H1 (cell line): ENCODE measurements at regions not wholly inside any gene's neighbourhood (a gene's known extent, or its start where the extent isn't known, plus 50 kb on each side); places are given as distances from the start of the nearest gene placed in this dataset.

Experiments
- CTCF ChIA-PET: fragments of 300-600 bp; sonication (Branson Sonifier 250); formaldehyde crosslinking; loops from one replicate; lab custom pipeline; 2021; ENCODE audit not compliant: partially characterized antibody; lab: Charles Lee
- POLR2A ChIA-PET: fragments of 300-600 bp; sonication (Branson Sonifier 250); formaldehyde crosslinking; loops from one replicate; lab custom pipeline; 2021; ENCODE audit warnings: inconsistent platforms; ENCODE audit not compliant: partially characterized antibody; lab: Charles Lee
- DNase-seq, 2 experiments: peaks; one replicate each; pipeline versions ENCODE4 v3.0.0 to v3.0.0-alpha.2; 2010 to 2022; ENCODE audit warnings: low spot score in 2 of 2, low read depth in 1 of 2, mixed read lengths in 1 of 2
- FAIRE-seq: peaks from 2 replicates; lab custom pipeline; 2011; peaks lifted over from hg19 to GRCh38; lab: Jason Lieb, UNC
- H2AFZ ChIP-seq: 2 replicates; pipeline ENCODE4 v1.8.1; 2012; ENCODE audit warnings: low read length, inconsistent platforms
- H2AK5ac ChIP-seq: 2 replicates; pipeline ENCODE4 v1.6.1; 2013; ENCODE audit warnings: low read depth, low read length
- H2BK120ac ChIP-seq: replicated peaks from 2 replicates; pipeline ENCODE3; 2013; ENCODE audit warnings: low read depth, low read length, inconsistent platforms
- H2BK12ac ChIP-seq: 2 replicates; pipeline ENCODE4 v1.6.1; 2013; ENCODE audit warnings: low read depth, low read length
- H2BK15ac ChIP-seq: 2 replicates; pipeline ENCODE4 v1.6.1; 2013; ENCODE audit warnings: low read length
- H2BK20ac ChIP-seq: 2 replicates; pipeline ENCODE4 v1.6.1; 2013; ENCODE audit warnings: low read length
- H2BK5ac ChIP-seq: 2 replicates; pipeline ENCODE4 v1.6.1; 2013; ENCODE audit warnings: low read depth, low read length
- H3K14ac ChIP-seq: 2 replicates; pipeline ENCODE4 v1.6.1; 2013; ENCODE audit warnings: inconsistent platforms; ENCODE audit not compliant: insufficient read length
- H3K18ac ChIP-seq: 2 replicates; pipeline ENCODE4 v1.6.1; 2013; ENCODE audit warnings: low read length; ENCODE audit errors: extremely low read depth
- H3K23ac ChIP-seq: 2 replicates; pipeline ENCODE4 v1.6.1; 2013; ENCODE audit warnings: inconsistent platforms; ENCODE audit not compliant: insufficient read length
- H3K23me2 ChIP-seq: 2 replicates; pipeline ENCODE4 v1.6.1; 2013; ENCODE audit warnings: low read depth, low read length
- H3K27ac ChIP-seq: 2 replicates; pipeline ENCODE4 v1.6.1; 2011; ENCODE audit warnings: low read depth, low read length, inconsistent platforms
- H3K27me3 ChIP-seq, 4 experiments: replicated peaks in 1 of 4; 1 replicate in 1 of 4; 2 replicates in 3 of 4; pipeline versions ENCODE4 v1.6.1 to v1.8.1; 2011 to 2013; ENCODE audit warnings: low read length in 3 of 4, mild to moderate bottlenecking in 3 of 4, inconsistent platforms in 2 of 4, mixed read lengths in 2 of 4, moderate library complexity in 1 of 4; ENCODE audit not compliant: control insufficient read depth in 3 of 4, insufficient read depth in 3 of 4; ENCODE audit errors: extremely low read depth in 1 of 4
- H3K36me3 ChIP-seq, 4 experiments: 2 replicates each; pipeline versions ENCODE4 v1.6.1 to v1.8.1; 2011 to 2013; ENCODE audit warnings: mild to moderate bottlenecking in 4 of 4, low read length in 3 of 4, moderate library complexity in 2 of 4, control low read depth in 1 of 4, inconsistent platforms in 1 of 4; ENCODE audit not compliant: insufficient read depth in 4 of 4, control insufficient read depth in 2 of 4
- H3K4ac ChIP-seq: replicated peaks from 2 replicates; pipeline ENCODE3; 2013; ENCODE audit warnings: low read length, low read depth, mixed read lengths, inconsistent platforms; ENCODE audit not compliant: insufficient read length
- H3K4me1 ChIP-seq, 4 experiments: replicated peaks in 1 of 4; 1 replicate in 1 of 4; 2 replicates in 3 of 4; pipeline versions ENCODE4 v1.6.1 to v1.8.1; 2011 to 2013; ENCODE audit warnings: low read length in 3 of 4, inconsistent platforms in 2 of 4, mixed read lengths in 1 of 4; ENCODE audit not compliant: insufficient read depth in 4 of 4, control insufficient read depth in 3 of 4
- H3K4me2 ChIP-seq, 2 experiments: 2 replicates each; pipeline versions ENCODE4 v1.6.1 to v1.8.1; 2011 to 2013; ENCODE audit warnings: low read depth in 2 of 2, low read length in 2 of 2, control low read depth in 1 of 2, inconsistent platforms in 1 of 2, mild to moderate bottlenecking in 1 of 2; ENCODE audit not compliant: insufficient read depth in 1 of 2
- H3K4me3 ChIP-seq, 4 experiments: fragments of 200-600, 300-600 bp in 1 of 4; sonication (generic), shearing (Covaris generic), sonication (Bioruptor Twin) in 1 of 4; 2 replicates each; pipeline versions ENCODE4 v1.5.1 to v1.8.1; 2011 to 2016; ENCODE audit warnings: low read length in 4 of 4, low read depth in 3 of 4, control low read depth in 2 of 4, inconsistent platforms in 2 of 4, mild to moderate bottlenecking in 2 of 4, mixed read lengths in 1 of 4, moderate library complexity in 1 of 4; ENCODE audit not compliant: insufficient read depth in 2 of 4; ENCODE audit errors: extremely low read depth in 1 of 4
- H3K56ac ChIP-seq: replicated peaks from 2 replicates; pipeline ENCODE3; 2013; ENCODE audit warnings: low read depth, mild to moderate bottlenecking, mixed read lengths, low read length, inconsistent platforms; ENCODE audit not compliant: insufficient read length
- H3K79me1 ChIP-seq: 2 replicates; pipeline ENCODE4 v1.6.1; 2013; ENCODE audit warnings: low read depth, low read length, control low read depth
- H3K79me2 ChIP-seq, 2 experiments: 2 replicates each; pipeline versions ENCODE4 v1.6.1 to v1.8.1; 2012 to 2013; ENCODE audit warnings: low read length in 2 of 2, mild to moderate bottlenecking in 2 of 2, inconsistent platforms in 1 of 2; ENCODE audit not compliant: insufficient read depth in 2 of 2, control insufficient read depth in 1 of 2
- H3K9ac ChIP-seq, 4 experiments: replicated peaks in 1 of 4; 1 replicate in 1 of 4; 2 replicates in 3 of 4; pipeline versions ENCODE4 v1.6.1 to v1.8.1; 2011 to 2013; ENCODE audit warnings: low read depth in 3 of 4, low read length in 3 of 4, control low read depth in 2 of 4, mild to moderate bottlenecking in 2 of 4, moderate library complexity in 2 of 4, inconsistent platforms in 1 of 4; ENCODE audit errors: extremely low read depth in 1 of 4
- H3K9me3 ChIP-seq, 2 experiments: 2 replicates each; pipeline versions ENCODE4 v1.6.1 to v1.8.1; 2012 to 2013; ENCODE audit warnings: mild to moderate bottlenecking in 2 of 2, moderate library complexity in 2 of 2, control low read depth in 1 of 2, inconsistent platforms in 1 of 2, low read depth in 1 of 2, low read length in 1 of 2, mixed read lengths in 1 of 2; ENCODE audit not compliant: insufficient read depth in 2 of 2
- H4K20me1 ChIP-seq, 2 experiments: replicated peaks in 1 of 2; 2 replicates each; pipeline versions ENCODE3 to v1.8.1; 2011 to 2013; ENCODE audit warnings: inconsistent platforms in 2 of 2, low read length in 2 of 2, mild to moderate bottlenecking in 1 of 2; ENCODE audit not compliant: insufficient read depth in 2 of 2, control insufficient read depth in 1 of 2
- H4K5ac ChIP-seq: 2 replicates; pipeline ENCODE4 v1.6.1; 2013; ENCODE audit warnings: low read length, low read depth, mixed read lengths, inconsistent platforms; ENCODE audit not compliant: insufficient read length
- H4K8ac ChIP-seq: 2 replicates; pipeline ENCODE4 v1.8.0; 2013; ENCODE audit warnings: mild to moderate bottlenecking, moderate library complexity, low read length, inconsistent platforms; ENCODE audit not compliant: insufficient read depth; ENCODE audit errors: extremely low read depth
- H4K91ac ChIP-seq: replicated peaks from 2 replicates; pipeline ENCODE3; 2013; ENCODE audit warnings: low read length, mixed read lengths, inconsistent platforms; ENCODE audit not compliant: insufficient read length
- BACH1 ChIP-seq: IDR thresholded peaks from 2 replicates; pipeline ENCODE4 v1.6.1; 2012; ENCODE audit warnings: low read length, improper control_type of control experiment
- POLR2AphosphoS5 ChIP-seq: IDR thresholded peaks from 2 replicates; pipeline ENCODE4 v1.6.1; 2011; ENCODE audit warnings: low read depth, low read length
- SIRT6 ChIP-seq: IDR thresholded peaks from one replicate; pipeline ENCODE4 v1.7.1; 2012; ENCODE audit warnings: low read length, inconsistent platforms
- WGBS, 2 experiments: shearing (Covaris generic) in 1 of 2; methylation state at CpG; one replicate each; pipeline versions ENCODE4 v1.1.6 to v1.1.7; 2013 to 2015; ENCODE audit warnings: low lambda C conversion rate in 2 of 2, mixed read lengths in 2 of 2, inconsistent platforms in 1 of 2, low coverage in 1 of 2, missing lambda C conversion rate in 1 of 2; ENCODE audit not compliant: insufficient replicate concordance in 2 of 2, insufficient coverage in 1 of 2, insufficient read length in 1 of 2; ENCODE audit errors: extremely low coverage in 1 of 2, missing lambda C conversion rate in 1 of 2; 5-methylcytosine and 5-hydroxymethylcytosine counted together

DNA sequence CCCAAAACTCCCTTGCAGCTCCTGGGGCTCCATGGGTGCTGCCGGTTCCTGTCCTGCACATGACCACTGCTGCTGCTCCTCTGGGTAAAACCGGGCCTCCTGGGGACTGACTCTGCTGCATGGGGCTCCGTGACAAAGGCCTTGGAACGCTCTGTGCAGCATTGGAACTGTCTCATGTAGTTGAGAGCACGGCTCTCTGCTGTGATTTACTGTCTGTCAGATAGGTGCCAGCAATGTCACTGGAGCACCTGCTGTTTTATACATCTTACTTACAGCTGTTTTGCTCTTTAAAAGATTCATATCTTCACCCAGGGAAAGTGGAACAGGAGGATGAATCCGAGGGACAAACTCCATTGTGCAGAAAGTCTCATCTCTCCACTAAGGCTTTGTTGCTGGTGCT is 138.1 kb downstream of the YIPF5 start:
- WGBS, 2 experiments, result 82% methylated on average over 6 of the region's 6 CpGs; no CpG with 5 or more reads in 1 of the 2 experiments
- TF ChIP-seq SIRT6 (no peak), BACH1 (no peak), POLR2AphosphoS5 (no peak)

More for the DNA sequence above, 138.1 kb downstream of the YIPF5 start:
- Histone ChIP-seq H3K79me1 (no peaks in the 10 kb centered on the region), H3K4me3 (no peak overlapping the region), H3K4ac (no peak overlapping the region), H2BK12ac (no peak overlapping the region), H3K79me2 (no peaks in the 10 kb centered on the region), H3K36me3 (no peaks in the 10 kb centered on the region), H3K9me3 (no peaks in the 10 kb centered on the region), H2BK120ac (no peak overlapping the region), H4K20me1 (no peaks in the 10 kb centered on the region), H3K23me2 (no peaks in the 10 kb centered on the region), H3K27ac (no peak overlapping the region), H2BK20ac (no peak overlapping the region), H2AK5ac (no peak overlapping the region), H3K27me3 (no peaks in the 10 kb centered on the region), H3K23ac (no peak overlapping the region), H3K9ac (no peak overlapping the region), H3K18ac (no peak overlapping the region), H3K56ac (no peak overlapping the region), H2AFZ (no peak overlapping the region; the same call in 1 of the 2 replicates), H4K91ac (no peak overlapping the region), H4K8ac (peak overlapping the region; percentile 80; the same call in 1 of the 2 replicates), H3K4me1 (no peaks in the 10 kb centered on the region), H4K5ac (no peak overlapping the region), H3K14ac (no peak overlapping the region), H2BK15ac (no peak overlapping the region), H2BK5ac (no peak overlapping the region), H3K4me2 (no peak overlapping the region)
- POLR2A ChIA-PET, result no interaction called here
- CTCF ChIA-PET, result interaction anchor here (1.6 kb wide), 1 partner anchor 101 kb away, joined by 4 read pairs; no protein-coding TSS in a partner anchor
- FAIRE-seq, result no peak
- no peak for DNase-seq
